ENCODE measurements at regions not wholly inside any gene's neighbourhood (a gene's known extent, or its start where the extent isn't known, plus 50 kb on each side); places are given as distances from the start of the nearest gene placed in this dataset.
"Not testable (repeated sequence)": the region's sequence is repeated elsewhere in the genome, so short reads cannot be mapped to it uniquely, and the experiment has no call there.

DNA sequence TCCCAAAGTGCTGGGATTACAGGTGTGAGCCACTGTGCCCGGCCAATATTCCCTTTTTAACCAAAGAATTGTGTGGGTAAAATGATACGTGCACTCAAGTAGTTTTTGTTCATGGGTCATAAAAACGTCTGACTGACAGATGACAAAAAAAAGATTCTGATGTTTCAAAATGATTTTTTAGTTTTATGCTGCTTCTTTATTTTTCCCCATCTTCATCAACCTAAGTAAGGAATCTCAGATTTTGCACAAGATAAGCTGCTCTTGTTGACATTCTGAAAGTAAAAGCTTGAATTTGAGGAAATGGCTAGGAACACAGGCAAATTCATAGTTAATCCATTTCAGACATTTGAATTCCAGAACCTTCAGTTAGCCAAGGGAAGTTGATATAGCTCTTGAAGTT, 526.1 kb upstream of the NRP1 start:
- H3K4me1 ChIP-seq (ENCODE audit: insufficient read depth, low read length): no peaks in the 10 kb centered on the region
- no peak overlapping the region for H3K27ac ChIP-seq (ENCODE audit: low read length)
- no peak for TF ChIP-seq EZH2 (IDR thresholded peaks at IDR 0.05; ENCODE audit: borderline replicate concordance, low read depth, low read length, severe bottlenecking)
- TF ChIP-seq, protein P1, sequence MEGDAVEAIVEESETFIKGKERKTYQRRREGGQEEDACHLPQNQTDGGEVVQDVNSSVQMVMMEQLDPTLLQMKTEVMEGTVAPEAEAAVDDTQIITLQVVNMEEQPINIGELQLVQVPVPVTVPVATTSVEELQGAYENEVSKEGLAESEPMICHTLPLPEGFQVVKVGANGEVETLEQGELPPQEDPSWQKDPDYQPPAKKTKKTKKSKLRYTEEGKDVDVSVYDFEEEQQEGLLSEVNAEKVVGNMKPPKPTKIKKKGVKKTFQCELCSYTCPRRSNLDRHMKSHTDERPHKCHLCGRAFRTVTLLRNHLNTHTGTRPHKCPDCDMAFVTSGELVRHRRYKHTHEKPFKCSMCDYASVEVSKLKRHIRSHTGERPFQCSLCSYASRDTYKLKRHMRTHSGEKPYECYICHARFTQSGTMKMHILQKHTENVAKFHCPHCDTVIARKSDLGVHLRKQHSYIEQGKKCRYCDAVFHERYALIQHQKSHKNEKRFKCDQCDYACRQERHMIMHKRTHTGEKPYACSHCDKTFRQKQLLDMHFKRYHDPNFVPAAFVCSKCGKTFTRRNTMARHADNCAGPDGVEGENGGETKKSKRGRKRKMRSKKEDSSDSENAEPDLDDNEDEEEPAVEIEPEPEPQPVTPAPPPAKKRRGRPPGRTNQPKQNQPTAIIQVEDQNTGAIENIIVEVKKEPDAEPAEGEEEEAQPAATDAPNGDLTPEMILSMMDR (IDR thresholded peaks at IDR 0.05; ENCODE audit: borderline replicate concordance, extremely low read depth, low read length, poor library complexity, severe bottlenecking): no peak
- H4K20me1 ChIP-seq (ENCODE audit: insufficient read depth, low read length): no peaks in the 10 kb centered on the region
- H3K27me3 ChIP-seq (ENCODE audit: insufficient read depth, low read length, poor library complexity): no peaks in the 10 kb centered on the region
- H3K9me3 ChIP-seq (ENCODE audit: insufficient read depth, low read length, severe bottlenecking): no peaks in the 10 kb centered on the region
- ATAC-seq (ENCODE audit: insufficient read depth, low read depth): no peak
- no peak for DNase-seq
- no peaks in the 10 kb centered on the region for H3K36me3 ChIP-seq (ENCODE audit: insufficient read depth, low read length)
- no peak overlapping the region for H3K4me2 ChIP-seq (ENCODE audit: insufficient read depth, low read length)
- H2AFZ ChIP-seq (ENCODE audit: low read depth, low read length): no peak overlapping the region
- H3K9ac ChIP-seq (ENCODE audit: low read depth, low read length): no peak overlapping the region
- no peaks in the 10 kb centered on the region for H3K79me2 ChIP-seq (ENCODE audit: insufficient read depth, low read length)
- H3K4me3 ChIP-seq (ENCODE audit: low read depth in 1 of 2, low read length in 2 of 2): no peak overlapping the region

DNA sequence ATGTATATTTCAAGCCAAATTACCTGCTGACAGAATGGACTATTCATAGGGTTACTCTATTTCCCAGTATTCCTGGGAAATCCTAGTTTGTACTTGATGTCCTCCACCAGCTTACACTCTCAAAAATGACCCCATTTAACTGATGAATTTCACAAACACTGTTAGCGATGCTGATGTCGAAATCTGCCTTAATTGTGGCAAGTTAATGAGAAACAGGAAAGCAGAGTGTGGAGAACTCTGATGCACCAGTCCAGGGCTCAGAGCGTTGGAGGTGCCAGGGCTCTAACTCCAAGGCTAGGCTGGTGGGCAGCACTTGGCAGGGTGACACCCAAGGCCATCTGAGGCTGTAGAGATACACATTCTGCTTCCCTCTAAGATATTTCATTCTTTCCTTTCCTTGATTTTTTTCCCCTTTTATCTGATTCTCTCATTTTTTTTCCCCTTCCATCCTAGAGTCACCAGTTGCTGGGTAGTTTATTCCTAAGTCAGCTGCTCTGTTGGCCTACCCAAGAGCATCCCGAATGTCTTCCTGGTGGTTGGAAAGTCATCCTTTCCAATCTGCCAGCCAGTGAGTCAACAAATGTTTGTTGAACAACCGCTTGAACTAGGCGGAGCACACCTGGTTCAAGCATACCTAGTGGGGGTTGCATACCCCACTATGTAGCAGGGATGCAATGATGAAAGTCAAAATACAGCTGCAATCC, 525.0 kb upstream of the NRP1 start:
- no peak for ATAC-seq (ENCODE audit: insufficient read depth, low read depth)
- H3K36me3 ChIP-seq (ENCODE audit: insufficient read depth, low read length): no peaks in the 10 kb centered on the region
- no peak overlapping the region for H3K4me3 ChIP-seq (ENCODE audit: low read depth in 1 of 2, low read length in 2 of 2)
- no peaks in the 10 kb centered on the region for H3K27me3 ChIP-seq (ENCODE audit: insufficient read depth, low read length, poor library complexity)
- H3K27ac ChIP-seq (ENCODE audit: low read length): no peak overlapping the region
- H2AFZ ChIP-seq (ENCODE audit: low read depth, low read length): no peak overlapping the region
- H3K4me1 ChIP-seq (ENCODE audit: insufficient read depth, low read length): no peaks in the 10 kb centered on the region
- H4K20me1 ChIP-seq (ENCODE audit: insufficient read depth, low read length): no peaks in the 10 kb centered on the region
- H3K4me2 ChIP-seq (ENCODE audit: insufficient read depth, low read length): no peak overlapping the region
- TF ChIP-seq, protein P1 (IDR thresholded peaks at IDR 0.05; ENCODE audit: borderline replicate concordance, extremely low read depth, low read length, poor library complexity, severe bottlenecking): no peak
- no peak for TF ChIP-seq EZH2 (IDR thresholded peaks at IDR 0.05; ENCODE audit: borderline replicate concordance, low read depth, low read length, severe bottlenecking)
- H3K9ac ChIP-seq (ENCODE audit: low read depth, low read length): no peak overlapping the region
- H3K79me2 ChIP-seq (ENCODE audit: insufficient read depth, low read length): no peaks in the 10 kb centered on the region
- no peaks in the 10 kb centered on the region for H3K9me3 ChIP-seq (ENCODE audit: insufficient read depth, low read length, severe bottlenecking)
- no peak for DNase-seq

DNA sequence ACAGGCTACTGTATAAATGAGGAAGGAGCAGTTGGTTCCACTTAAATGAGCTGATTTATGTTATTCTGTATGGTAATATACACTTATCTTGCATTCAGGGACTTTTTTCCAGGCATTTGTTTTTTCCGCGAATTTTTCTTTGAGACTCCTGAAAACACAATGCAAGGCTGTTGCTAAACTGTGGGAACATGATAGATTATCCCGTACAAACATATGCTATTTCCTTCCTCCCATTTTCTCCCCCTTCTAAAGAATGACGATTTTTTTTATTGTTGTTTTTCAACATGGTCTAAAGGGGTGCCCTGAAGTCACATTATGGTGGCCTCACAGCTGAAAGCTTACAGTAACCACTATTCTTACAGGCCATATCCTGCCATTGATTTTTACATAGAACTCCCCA, 523.9 kb upstream of the NRP1 start:
- Histone ChIP-seq H3K27me3 (ENCODE audit: insufficient read depth, low read length, poor library complexity) (no peaks in the 10 kb centered on the region), H3K27ac (ENCODE audit: low read length) (no peak overlapping the region), H3K4me2 (ENCODE audit: insufficient read depth, low read length) (no peak overlapping the region), H3K79me2 (ENCODE audit: insufficient read depth, low read length) (no peaks in the 10 kb centered on the region), H3K4me1 (ENCODE audit: insufficient read depth, low read length) (no peaks in the 10 kb centered on the region), H3K9me3 (ENCODE audit: insufficient read depth, low read length, severe bottlenecking) (no peaks in the 10 kb centered on the region), H3K36me3 (ENCODE audit: insufficient read depth, low read length) (no peaks in the 10 kb centered on the region), H3K4me3 (ENCODE audit: low read depth in 1 of 2, low read length in 2 of 2) (no peak overlapping the region), H2AFZ (ENCODE audit: low read depth, low read length) (no peak overlapping the region), H3K9ac (ENCODE audit: low read depth, low read length) (no peak overlapping the region), H4K20me1 (ENCODE audit: insufficient read depth, low read length) (no peaks in the 10 kb centered on the region)
- TF ChIP-seq, protein P1 (IDR thresholded peaks at IDR 0.05; ENCODE audit: borderline replicate concordance, extremely low read depth, low read length, poor library complexity, severe bottlenecking): no peak
- TF ChIP-seq EZH2 (IDR thresholded peaks at IDR 0.05; ENCODE audit: borderline replicate concordance, low read depth, low read length, severe bottlenecking): no peak
- ATAC-seq (ENCODE audit: insufficient read depth, low read depth) (no peak), DNase-seq (no peak)

DNA sequence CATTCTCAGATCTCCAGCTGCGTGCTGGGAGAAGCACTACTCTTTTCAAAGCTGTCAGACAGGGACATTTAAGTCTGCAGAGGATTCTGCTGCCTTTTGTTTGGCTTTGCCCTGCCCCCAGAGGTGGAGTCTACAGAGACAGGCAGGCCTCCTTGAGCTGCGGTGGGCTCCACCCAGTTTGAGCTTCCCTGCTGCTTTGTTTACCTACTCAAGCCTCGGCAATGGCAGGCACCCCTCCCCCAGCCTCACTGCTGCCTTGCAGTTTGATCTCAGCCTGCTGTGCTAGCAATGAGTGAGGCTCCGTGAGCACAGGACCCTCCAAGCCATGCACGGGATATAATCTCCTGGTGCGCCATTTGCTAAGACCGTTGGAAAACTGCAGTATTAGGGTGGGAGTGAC, 518.8 kb upstream of the NRP1 start:
- H2AFZ ChIP-seq (ENCODE audit: low read depth, low read length); H3K4me1 ChIP-seq (ENCODE audit: insufficient read depth, low read length); DNase-seq; ATAC-seq (ENCODE audit: insufficient read depth, low read depth); H3K4me3 ChIP-seq (ENCODE audit: low read depth in 1 of 2, low read length in 2 of 2); H3K79me2 ChIP-seq (ENCODE audit: insufficient read depth, low read length); H3K9ac ChIP-seq (ENCODE audit: low read depth, low read length); H3K36me3 ChIP-seq (ENCODE audit: insufficient read depth, low read length); H3K4me2 ChIP-seq (ENCODE audit: insufficient read depth, low read length); H3K27me3 ChIP-seq (ENCODE audit: insufficient read depth, low read length, poor library complexity); H4K20me1 ChIP-seq (ENCODE audit: insufficient read depth, low read length); H3K27ac ChIP-seq (ENCODE audit: low read length); H3K9me3 ChIP-seq (ENCODE audit: insufficient read depth, low read length, severe bottlenecking): not testable (repeated sequence)
